Gastrocnemius medialis (tissue), 4 donors: ENCODE measurements at regions not wholly inside any gene's neighbourhood (a gene's known extent, or its start where the extent isn't known, plus 50 kb on each side); places are given as distances from the start of the nearest gene placed in this dataset.

Source experiments
- ATAC-seq, 2 donors: fragments of 150-250 bp; one replicate each; pipeline ENCODE4 v1.9.1; 2016
- DNase-seq, 2 donors: peaks; one replicate each; pipeline ENCODE4 v3.0.0-alpha.2; 2019
- H3K27ac ChIP-seq, 4 donors: fragments of 200-600 bp; sonication (generic); 1 replicate in 1 of 4; 2 replicates in 3 of 4; pipeline ENCODE4 v1.5.1; 2016 to 2018; ENCODE audit warnings: mild to moderate bottlenecking in 2 of 4, moderate library complexity in 1 of 4
- H3K27me3 ChIP-seq, 3 donors: fragments of 200-600 bp; sonication (generic) in 2 of 3; 1 replicate in 1 of 3; 2 replicates in 2 of 3; pipeline versions ENCODE4 v1.5.1 to v1.6.0; 2016 to 2019; ENCODE audit warnings: mild to moderate bottlenecking in 1 of 3, moderate library complexity in 1 of 3
- H3K36me3 ChIP-seq, 2 donors: fragments of 200-600 bp; sonication (generic) in 1 of 2; one replicate each; pipeline ENCODE4 v1.5.1; 2017 to 2018
- H3K4me1 ChIP-seq, 2 donors: fragments of 200-600 bp; sonication (generic) in 1 of 2; one replicate each; pipeline ENCODE4 v1.5.1; 2016 to 2017; ENCODE audit warnings: mild to moderate bottlenecking in 2 of 2
- H3K4me3 ChIP-seq, 4 donors: fragments of 200-600 bp; sonication (generic) in 3 of 4; 1 replicate in 1 of 4; 2 replicates in 3 of 4; pipeline ENCODE4 v1.5.1; 2016 to 2019; ENCODE audit warnings: mild to moderate bottlenecking in 2 of 4
- H3K9me3 ChIP-seq, 3 donors: fragments of 200-600 bp; sonication (generic) in 2 of 3; 1 replicate in 1 of 3; 2 replicates in 2 of 3; pipeline ENCODE4 v1.5.1; 2016 to 2019
- CTCF ChIP-seq, 5 experiments: fragments of 450-650 bp in 3 of 5; fragments of 200-600 bp in 2 of 5; sonication (generic) in 2 of 5; IDR thresholded peaks in 4 of 5; conservative IDR thresholded peaks in 1 of 5; 1 replicate in 4 of 5; 2 replicates in 1 of 5; pipeline ENCODE4 v1.5.1; 2016 to 2019; ENCODE audit warnings: antibody characterized with exemption in 5 of 5, mild to moderate bottlenecking in 3 of 5, moderate library complexity in 3 of 5
- POLR2A ChIP-seq, 2 donors: fragments of 450-650 bp; IDR thresholded peaks; one replicate each; pipeline ENCODE4 v1.6.1; 2017; ENCODE audit warnings: antibody characterized with exemption in 2 of 2, mild to moderate bottlenecking in 2 of 2, moderate library complexity in 2 of 2
- in situ Hi-C, 4 donors: fragments of 200-750 bp; cut with MboI; loops; one replicate each; pipeline versions ENCODE4 v1.15.0 to v1.8.0; 2017; ENCODE audit warnings: low sequenced_read_pairs in 4 of 4
- intact Hi-C: fragments of 100-400 bp; cut with DNase I; formaldehyde crosslinking; loops from one replicate; pipeline ENCODE4 v1.15.1; 2023; ENCODE audit warnings: low total_unique reads

GRCh38 chr22:47290706-47291430 is 528.4 kb downstream of the TBC1D22A start:
- ATAC-seq, result no peak
- H3K27ac ChIP-seq, result no peak overlapping the region
- peak in 1 of 2 donors; percentile 3 for DNase-seq
- no peaks in the 10 kb centered on the region for H3K4me1 ChIP-seq
- no peaks in the 10 kb centered on the region for H3K9me3 ChIP-seq
- intact Hi-C loops (no loop called here), in situ Hi-C loops (no loop called here)
- no peak for TF ChIP-seq POLR2A (IDR thresholded peaks at IDR 0.05)
- no peak for TF ChIP-seq CTCF (IDR thresholded peaks at IDR 0.05 in 4 of 5, conservative IDR thresholded peaks at IDR 0.05 in 1 of 5)
- no peak overlapping the region for H3K4me3 ChIP-seq
- peaks cover 0 to 3% (median 0%) of the 10 kb centered on the region in 3 donors for H3K27me3 ChIP-seq
- H3K36me3 ChIP-seq, result no peaks in the 10 kb centered on the region

- no peak for ATAC-seq
- intact Hi-C loops (no loop called here), in situ Hi-C loops (no loop called here)
- TF ChIP-seq CTCF (IDR thresholded peaks at IDR 0.05 in 4 of 5, conservative IDR thresholded peaks at IDR 0.05 in 1 of 5) (no peak), POLR2A (IDR thresholded peaks at IDR 0.05) (no peak)
- H3K27ac ChIP-seq, result no peak overlapping the region
- H3K36me3 ChIP-seq, result no peaks in the 10 kb centered on the region
- no peaks in the 10 kb centered on the region for H3K9me3 ChIP-seq
- no peak overlapping the region for H3K4me3 ChIP-seq
- DNase-seq, result no peak
- no peaks in the 10 kb centered on the region for H3K27me3 ChIP-seq
- no peaks in the 10 kb centered on the region for H3K4me1 ChIP-seq
Measured at GRCh38 chr22:47289336-47289985, 527.0 kb downstream of the TBC1D22A start.

- Histone ChIP-seq H3K4me1 (no peaks in the 10 kb centered on the region), H3K27me3 (no peaks in the 10 kb centered on the region), H3K9me3 (no peaks in the 10 kb centered on the region), H3K27ac (no peak overlapping the region), H3K4me3 (no peak overlapping the region), H3K36me3 (no peaks in the 10 kb centered on the region)
- intact Hi-C loops (no loop called here), in situ Hi-C loops (no loop called here)
- ATAC-seq (no peak), DNase-seq (no peak)
- TF ChIP-seq POLR2A (IDR thresholded peaks at IDR 0.05) (no peak), CTCF (IDR thresholded peaks at IDR 0.05 in 4 of 5, conservative IDR thresholded peaks at IDR 0.05 in 1 of 5) (no peak)
Measured at GRCh38 chr22:47288680-47289079, 526.2 kb downstream of the TBC1D22A start.

GRCh38 chr22:47287516-47287915 is 525.1 kb downstream of the TBC1D22A start:
- no peak for TF ChIP-seq CTCF (IDR thresholded peaks at IDR 0.05 in 4 of 5, conservative IDR thresholded peaks at IDR 0.05 in 1 of 5)
- TF ChIP-seq POLR2A (IDR thresholded peaks at IDR 0.05), result no peak
- H3K27me3 ChIP-seq, result no peaks in the 10 kb centered on the region
- in situ Hi-C loops, result no loop called here
- DNase-seq (no peak), ATAC-seq (no peak)
- H3K36me3 ChIP-seq, result no peaks in the 10 kb centered on the region
- no peaks in the 10 kb centered on the region for H3K4me1 ChIP-seq
- H3K9me3 ChIP-seq, result no peaks in the 10 kb centered on the region
- intact Hi-C loops, result no loop called here
- H3K4me3 ChIP-seq, result no peak overlapping the region
- no peak overlapping the region for H3K27ac ChIP-seq
